ENCODE measurements at regions not wholly inside any gene's neighbourhood (a gene's known extent, or its start where the extent isn't known, plus 50 kb on each side); places are given as distances from the start of the nearest gene placed in this dataset.

DNA sequence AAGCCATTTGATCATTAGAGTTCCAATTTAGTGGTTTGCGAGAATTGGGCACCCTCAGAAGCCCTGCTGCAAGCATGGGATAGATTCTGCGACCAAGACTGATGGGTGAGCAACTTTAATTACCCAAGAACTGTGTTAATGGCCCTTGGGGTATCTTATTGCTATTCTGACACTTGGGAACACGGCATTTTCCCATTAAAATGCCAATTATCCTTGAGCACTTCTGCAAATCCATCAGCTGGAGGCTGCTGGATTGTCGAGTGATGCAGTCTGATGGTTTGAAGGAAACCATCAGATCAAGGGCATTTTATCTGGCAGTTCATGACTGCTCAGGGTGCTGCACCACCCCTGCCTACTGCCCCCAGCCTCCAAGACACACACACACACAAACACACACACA is 183.6 kb upstream of the PROK2 start:
- H3K9me3 ChIP-seq (ENCODE audit: low read depth, low read length) = no peaks in the 10 kb centered on the region
- H3K4me1 ChIP-seq (ENCODE audit: insufficient read depth, low read length) = no peaks in the 10 kb centered on the region
- H3K4me3 ChIP-seq (ENCODE audit: low read length) = no peak overlapping the region
- no peaks in the 10 kb centered on the region for H3K27me3 ChIP-seq (ENCODE audit: insufficient read depth, low read length)

DNA sequence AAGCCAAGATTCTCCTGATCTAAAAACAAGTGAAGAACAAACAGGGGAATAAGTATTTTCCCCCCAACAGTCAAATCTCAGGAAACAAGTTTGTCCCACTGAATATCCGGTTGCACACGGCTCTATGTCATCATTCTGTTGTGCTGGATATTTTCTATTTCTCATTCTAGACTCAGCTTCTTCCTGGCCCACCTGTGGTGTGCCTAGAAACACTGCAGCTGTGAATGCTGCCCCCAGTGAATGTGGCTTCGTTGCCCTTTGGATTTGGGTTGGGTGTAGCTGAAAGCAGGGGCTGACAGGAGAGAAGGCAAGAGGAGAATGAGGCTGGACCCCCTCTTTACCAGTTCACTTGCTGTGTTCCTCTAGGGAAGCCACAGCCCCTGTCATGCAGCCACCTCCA is 181.2 kb upstream of the PROK2 start:
- no peaks in the 10 kb centered on the region for H3K9me3 ChIP-seq (ENCODE audit: low read depth, low read length)
- no peak overlapping the region for H3K4me3 ChIP-seq (ENCODE audit: low read length)
- no peaks in the 10 kb centered on the region for H3K27me3 ChIP-seq (ENCODE audit: insufficient read depth, low read length)
- H3K4me1 ChIP-seq (ENCODE audit: insufficient read depth, low read length) = no peaks in the 10 kb centered on the region

DNA sequence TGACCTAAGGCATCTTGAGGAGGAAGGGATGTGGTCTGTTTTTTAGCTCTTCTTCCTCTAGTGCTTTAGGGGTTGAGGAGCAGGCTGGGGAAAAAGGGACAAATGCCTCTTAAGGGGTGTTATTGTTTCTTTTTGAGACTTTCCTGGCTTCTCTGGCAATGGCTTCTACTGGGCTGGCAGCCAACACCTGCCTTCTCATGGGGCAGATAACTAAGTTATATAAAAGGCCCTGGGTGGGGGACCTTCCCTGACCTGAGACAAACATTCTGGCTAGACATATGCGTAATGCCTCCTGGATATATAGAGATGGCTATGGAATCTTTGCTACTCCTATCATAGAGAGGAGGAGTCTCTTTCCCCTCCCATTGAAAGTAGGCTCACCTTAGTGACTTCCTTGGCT is 179.2 kb upstream of the PROK2 start:
- H3K9me3 ChIP-seq (ENCODE audit: low read depth, low read length) = no peaks in the 10 kb centered on the region
- H3K4me1 ChIP-seq (ENCODE audit: insufficient read depth, low read length) = no peaks in the 10 kb centered on the region
- no peak overlapping the region for H3K4me3 ChIP-seq (ENCODE audit: low read length)

DNA sequence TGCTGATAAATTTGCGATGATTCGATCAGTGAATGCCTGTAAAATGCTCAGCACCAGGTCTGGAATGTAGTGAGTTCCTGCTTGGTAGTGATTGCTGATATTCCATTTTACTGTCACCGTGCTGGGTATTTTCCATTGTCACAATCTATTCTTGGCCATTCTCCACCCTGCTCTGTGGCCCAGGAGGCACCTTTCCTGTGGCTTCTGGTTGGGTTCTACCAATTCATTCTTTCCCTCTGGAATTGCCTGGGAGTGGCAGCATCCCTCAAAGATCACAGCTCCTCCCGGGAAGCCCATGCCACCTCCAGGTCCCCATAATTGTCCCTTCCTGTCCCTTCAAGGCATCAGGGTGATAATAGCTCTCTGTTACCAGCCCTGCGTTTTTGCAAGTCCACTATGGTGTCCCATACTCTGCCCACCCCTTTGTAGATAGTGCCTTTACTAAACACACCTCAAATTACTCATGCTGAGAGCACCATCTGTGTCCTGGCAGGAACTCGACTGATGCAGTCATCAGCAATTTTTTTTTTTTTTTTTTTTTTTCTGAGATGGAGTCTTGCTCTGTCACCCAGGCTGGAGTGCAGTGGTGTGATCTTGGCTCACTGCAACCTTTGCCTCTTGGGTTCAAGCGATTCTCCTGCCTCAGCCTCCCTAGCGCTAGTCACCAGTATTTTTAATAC is 177.8 kb upstream of the PROK2 start:
- Histone ChIP-seq H3K4me1 (ENCODE audit: insufficient read depth, low read length) (no peaks in the 10 kb centered on the region), H3K4me3 (ENCODE audit: low read length) (no peak overlapping the region), H3K9me3 (ENCODE audit: low read depth, low read length) (no peaks in the 10 kb centered on the region), H3K27me3 (ENCODE audit: insufficient read depth, low read length) (no peaks in the 10 kb centered on the region)

More for the DNA sequence above, 179.2 kb upstream of the PROK2 start:
- no peaks in the 10 kb centered on the region for H3K27me3 ChIP-seq (ENCODE audit: insufficient read depth, low read length)

DNA sequence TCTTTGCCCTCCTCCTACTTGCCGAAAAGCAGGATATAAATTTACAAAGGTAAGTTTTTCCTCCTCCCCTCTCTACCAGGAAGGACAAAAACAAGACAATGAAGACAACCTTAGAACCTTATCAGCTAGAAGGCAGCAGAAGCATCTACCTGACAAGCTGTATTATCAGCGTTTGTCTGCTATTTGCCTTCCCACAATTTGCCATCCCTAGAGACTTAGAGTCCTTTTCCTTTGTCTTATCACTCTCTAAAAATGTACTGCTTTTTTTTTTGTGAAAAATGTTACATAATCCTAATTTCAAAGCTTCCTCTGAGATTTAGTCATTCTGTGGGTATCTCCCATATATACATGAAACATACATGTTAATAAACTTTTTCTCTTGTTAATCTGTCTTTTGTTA is 176.9 kb upstream of the PROK2 start:
- no peaks in the 10 kb centered on the region for H3K27me3 ChIP-seq (ENCODE audit: insufficient read depth, low read length)
- H3K9me3 ChIP-seq (ENCODE audit: low read depth, low read length) = no peaks in the 10 kb centered on the region
- H3K4me3 ChIP-seq (ENCODE audit: low read length) = no peak overlapping the region
- no peaks in the 10 kb centered on the region for H3K4me1 ChIP-seq (ENCODE audit: insufficient read depth, low read length)

DNA sequence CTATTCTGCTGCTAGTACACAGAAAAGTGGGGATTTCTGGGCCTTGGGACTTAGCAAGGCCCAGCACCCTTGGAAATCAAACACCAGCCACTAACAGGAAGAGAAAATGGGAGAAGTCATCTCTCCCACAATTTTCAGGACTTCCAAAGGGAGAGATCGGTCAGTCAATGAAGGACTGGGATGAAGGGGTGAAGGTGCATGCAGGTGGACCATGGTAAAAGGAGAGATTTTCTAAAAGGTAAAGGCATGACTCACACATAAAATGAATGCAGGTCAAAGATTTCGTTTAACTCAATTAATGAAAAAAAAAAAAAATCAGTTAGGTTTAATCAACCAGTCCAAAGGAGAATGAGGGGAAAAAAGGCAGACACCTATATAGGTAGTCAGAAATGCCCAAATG is 176.4 kb upstream of the PROK2 start:
- H3K9me3 ChIP-seq (ENCODE audit: low read depth, low read length) = no peaks in the 10 kb centered on the region
- H3K4me3 ChIP-seq (ENCODE audit: low read length) = no peak overlapping the region
- H3K27me3 ChIP-seq (ENCODE audit: insufficient read depth, low read length) = no peaks in the 10 kb centered on the region
- no peaks in the 10 kb centered on the region for H3K4me1 ChIP-seq (ENCODE audit: insufficient read depth, low read length)

DNA sequence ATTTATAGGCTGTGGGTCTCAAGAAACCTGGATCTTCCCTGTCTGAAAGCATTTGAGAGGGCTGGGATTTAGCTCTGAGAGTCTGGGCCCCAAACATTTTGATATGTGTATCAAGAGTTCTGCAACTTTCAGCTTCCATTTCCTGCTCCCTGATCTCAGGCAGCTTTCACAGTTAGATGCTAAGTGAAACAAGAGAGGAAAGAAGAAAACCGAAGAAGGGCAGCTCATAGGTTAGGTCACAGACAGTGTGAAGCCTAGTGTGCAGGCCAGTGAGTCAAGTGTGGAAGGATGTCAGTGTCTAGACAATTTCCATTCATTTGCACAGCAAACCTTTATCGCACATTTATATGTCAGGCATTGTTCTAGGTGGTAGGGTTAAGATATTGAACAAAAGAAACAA is 173.6 kb upstream of the PROK2 start:
- H3K27me3 ChIP-seq (ENCODE audit: insufficient read depth, low read length) = no peaks in the 10 kb centered on the region
- no peaks in the 10 kb centered on the region for H3K9me3 ChIP-seq (ENCODE audit: low read depth, low read length)
- H3K4me1 ChIP-seq (ENCODE audit: insufficient read depth, low read length) = peaks cover 9% of the 10 kb centered on the region
- H3K4me3 ChIP-seq (ENCODE audit: low read length) = no peak overlapping the region

DNA sequence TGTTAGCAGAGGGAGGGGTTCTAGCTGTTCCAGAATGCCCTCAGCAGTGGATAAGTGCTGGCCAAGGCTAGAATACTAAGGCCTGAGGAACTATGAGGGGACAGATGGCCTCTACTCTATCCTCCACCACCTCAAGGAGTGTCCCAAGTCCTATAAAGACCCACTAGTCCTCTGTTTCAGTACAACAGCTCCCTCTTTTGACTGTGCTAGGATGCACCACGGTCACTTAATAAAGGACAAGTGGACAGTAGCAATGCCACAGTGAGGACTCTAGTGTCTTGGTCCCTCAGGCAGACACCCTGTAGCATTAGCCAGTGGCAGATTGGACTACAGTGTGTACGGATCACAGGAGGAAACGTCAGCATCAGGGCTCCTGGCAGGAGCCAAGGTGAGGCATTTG is 171.8 kb upstream of the PROK2 start:
- H3K27me3 ChIP-seq (ENCODE audit: insufficient read depth, low read length) = no peaks in the 10 kb centered on the region
- H3K9me3 ChIP-seq (ENCODE audit: low read depth, low read length) = no peaks in the 10 kb centered on the region
- H3K4me1 ChIP-seq (ENCODE audit: insufficient read depth, low read length) = peaks cover 9% of the 10 kb centered on the region
- H3K4me3 ChIP-seq (ENCODE audit: low read length) = no peak overlapping the region

DNA sequence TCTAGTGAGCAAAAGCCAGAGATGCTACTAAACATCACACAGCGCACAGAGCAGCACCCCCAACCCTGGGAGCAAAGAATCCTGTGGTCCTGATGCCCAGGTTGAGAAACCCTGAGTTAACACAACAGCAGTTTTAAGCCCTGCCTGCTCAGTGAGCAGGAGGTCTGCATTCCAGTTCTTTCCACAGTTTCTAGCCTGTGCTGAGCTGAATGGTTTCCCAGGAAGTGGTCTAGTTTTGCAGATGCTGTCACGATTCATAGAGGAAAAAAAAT is 171.1 kb upstream of the PROK2 start:
- Histone ChIP-seq H3K4me3 (ENCODE audit: low read length) (no peak overlapping the region), H3K9me3 (ENCODE audit: low read depth, low read length) (no peaks in the 10 kb centered on the region), H3K27me3 (ENCODE audit: insufficient read depth, low read length) (no peaks in the 10 kb centered on the region), H3K4me1 (ENCODE audit: insufficient read depth, low read length) (peaks cover 9% of the 10 kb centered on the region)

DNA sequence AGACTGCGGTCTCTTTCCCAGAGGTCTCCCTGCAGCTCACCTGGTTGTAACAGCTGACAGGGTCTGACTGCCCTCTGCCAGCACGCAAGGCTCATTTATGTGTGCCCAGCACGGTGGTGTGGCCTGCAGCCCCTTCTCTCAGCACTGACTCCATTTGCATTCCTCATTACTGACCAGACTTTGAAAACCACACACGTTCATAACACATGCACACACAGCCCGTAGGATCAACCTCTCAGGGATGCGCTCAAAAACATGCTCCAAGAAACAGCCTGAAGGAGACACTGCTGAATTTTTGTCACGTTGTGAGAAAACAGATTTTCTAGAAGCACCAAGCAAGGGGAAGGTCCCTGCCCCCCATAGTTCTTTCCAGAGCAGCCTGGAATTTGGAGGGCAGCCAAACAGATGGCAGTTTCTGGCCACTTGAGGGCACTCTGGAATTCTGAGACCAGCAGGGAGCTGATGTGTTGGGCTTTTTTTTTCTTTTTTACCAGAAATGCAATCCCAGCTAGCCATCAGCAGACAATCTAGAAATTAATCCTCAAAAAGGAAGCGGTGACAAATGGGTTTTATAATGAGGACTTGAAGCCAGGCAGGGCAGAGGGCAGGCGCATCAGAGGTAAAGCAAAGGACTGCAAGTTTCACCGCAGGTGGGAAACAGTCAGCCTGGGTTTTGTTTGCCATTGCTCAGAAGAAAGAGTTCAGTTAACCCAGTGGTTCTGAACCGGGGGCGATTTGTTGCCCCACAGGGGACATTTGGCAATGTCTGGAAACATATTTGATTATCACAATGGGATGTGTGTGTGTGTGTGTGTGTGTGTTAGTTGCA is 170.5 kb upstream of the PROK2 start:
- Histone ChIP-seq H3K27me3 (ENCODE audit: insufficient read depth, low read length) (no peaks in the 10 kb centered on the region), H3K9me3 (ENCODE audit: low read depth, low read length) (no peaks in the 10 kb centered on the region), H3K4me3 (ENCODE audit: low read length) (no peak overlapping the region), H3K4me1 (ENCODE audit: insufficient read depth, low read length) (peaks cover 9% of the 10 kb centered on the region)

DNA sequence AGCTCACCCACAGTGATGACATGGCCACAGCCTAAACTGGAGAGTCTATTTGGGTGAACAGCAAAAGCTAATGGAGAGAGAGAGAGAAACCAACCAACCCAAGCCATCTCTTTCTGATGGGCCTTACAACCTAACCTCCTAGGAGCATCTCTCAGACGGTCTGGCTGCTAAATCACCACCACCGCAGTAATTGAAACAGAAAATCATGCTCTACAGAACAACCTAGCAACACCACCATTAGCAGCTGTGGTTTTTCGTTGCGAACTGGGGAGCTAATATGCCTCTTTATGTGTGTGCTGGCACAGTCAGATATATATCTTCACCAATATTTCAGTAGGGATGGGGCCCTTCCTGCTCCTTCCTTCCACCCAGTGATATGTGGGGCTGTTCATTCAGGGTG is 166.9 kb upstream of the PROK2 start:
- H3K4me3 ChIP-seq (ENCODE audit: low read length) = no peak overlapping the region
- peaks cover 5% of the 10 kb centered on the region for H3K27me3 ChIP-seq (ENCODE audit: insufficient read depth, low read length)
- H3K4me1 ChIP-seq (ENCODE audit: insufficient read depth, low read length) = peaks cover 9% of the 10 kb centered on the region
- H3K9me3 ChIP-seq (ENCODE audit: low read depth, low read length) = no peaks in the 10 kb centered on the region

DNA sequence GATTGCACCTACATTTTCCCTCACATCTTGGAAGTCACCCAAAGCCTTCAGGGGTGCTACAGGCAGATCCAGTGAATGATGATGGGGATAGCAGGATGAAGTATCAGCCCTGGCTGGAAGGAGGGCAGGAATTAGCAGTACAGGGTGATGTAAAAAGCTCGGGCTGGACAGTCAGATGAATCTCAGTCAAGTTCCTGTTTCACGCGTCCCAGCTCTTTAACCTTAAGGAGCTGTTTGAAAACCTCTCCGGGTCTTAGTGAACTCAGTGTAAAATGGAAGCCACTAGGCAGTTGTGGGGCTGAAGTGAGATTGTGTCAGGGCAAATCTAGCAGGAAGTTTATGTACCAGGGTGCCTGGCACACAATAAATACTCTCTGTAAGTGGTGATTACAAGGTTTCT is 166.4 kb upstream of the PROK2 start:
- Histone ChIP-seq H3K4me1 (ENCODE audit: insufficient read depth, low read length) (peaks cover 9% of the 10 kb centered on the region), H3K4me3 (ENCODE audit: low read length) (no peak overlapping the region), H3K9me3 (ENCODE audit: low read depth, low read length) (no peaks in the 10 kb centered on the region), H3K27me3 (ENCODE audit: insufficient read depth, low read length) (peaks cover 5% of the 10 kb centered on the region)

DNA sequence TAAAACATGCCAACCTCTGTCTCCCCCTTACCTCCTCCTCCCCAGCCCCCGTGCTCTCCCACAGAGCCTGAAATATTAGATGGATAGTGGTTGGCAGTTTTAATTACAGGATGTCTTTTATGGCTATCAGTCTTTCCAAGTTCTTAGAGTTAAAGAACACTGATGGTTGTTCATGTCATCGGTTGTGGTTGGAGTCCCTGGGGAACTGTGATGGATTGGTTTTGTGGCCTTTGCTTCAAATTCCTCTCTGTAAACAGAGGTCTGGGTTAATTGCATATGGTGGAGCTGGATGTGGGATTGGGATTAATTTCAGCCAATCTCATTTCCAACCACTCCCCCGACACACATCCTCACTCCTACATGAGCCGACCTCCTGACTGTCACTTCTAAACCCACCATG is 164.5 kb upstream of the PROK2 start:
- no peak overlapping the region for H3K4me3 ChIP-seq (ENCODE audit: low read length)
- H3K4me1 ChIP-seq (ENCODE audit: insufficient read depth, low read length) = no peaks in the 10 kb centered on the region
- peaks cover 5% of the 10 kb centered on the region for H3K27me3 ChIP-seq (ENCODE audit: insufficient read depth, low read length)
- no peaks in the 10 kb centered on the region for H3K9me3 ChIP-seq (ENCODE audit: low read depth, low read length)

DNA sequence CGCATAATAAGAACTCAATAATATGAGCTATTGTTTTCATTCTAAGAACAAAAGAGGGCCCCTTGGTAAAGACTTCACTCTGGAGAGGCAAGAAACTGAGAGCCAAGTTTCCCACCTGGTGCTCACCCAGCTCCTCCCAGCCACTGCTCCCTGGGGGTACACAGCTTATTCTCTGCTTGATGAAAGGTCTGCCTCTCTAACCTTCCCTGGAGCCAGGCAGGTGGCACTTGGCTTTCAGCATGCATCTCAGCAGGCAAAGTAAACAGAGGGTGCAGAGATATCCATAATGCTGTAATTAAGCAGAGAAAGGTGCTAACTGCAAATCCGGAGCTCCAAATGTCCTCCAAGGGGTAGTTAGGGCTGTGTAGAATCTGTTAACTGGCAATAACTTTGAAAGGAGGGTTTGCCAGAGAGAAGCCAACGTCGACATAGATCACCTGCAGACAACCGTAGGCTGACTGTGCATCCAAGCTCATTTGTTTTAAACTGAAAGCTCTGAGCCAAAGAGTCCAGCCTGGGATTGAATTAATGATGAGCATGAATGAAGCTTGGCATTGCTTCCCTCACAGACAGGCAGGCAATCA is 159.6 kb upstream of the PROK2 start:
- Histone ChIP-seq H3K4me1 (ENCODE audit: insufficient read depth, low read length) (no peaks in the 10 kb centered on the region), H3K9me3 (ENCODE audit: low read depth, low read length) (no peaks in the 10 kb centered on the region), H3K4me3 (ENCODE audit: low read length) (no peak overlapping the region), H3K27me3 (ENCODE audit: insufficient read depth, low read length) (peaks cover 3% of the 10 kb centered on the region)

DNA sequence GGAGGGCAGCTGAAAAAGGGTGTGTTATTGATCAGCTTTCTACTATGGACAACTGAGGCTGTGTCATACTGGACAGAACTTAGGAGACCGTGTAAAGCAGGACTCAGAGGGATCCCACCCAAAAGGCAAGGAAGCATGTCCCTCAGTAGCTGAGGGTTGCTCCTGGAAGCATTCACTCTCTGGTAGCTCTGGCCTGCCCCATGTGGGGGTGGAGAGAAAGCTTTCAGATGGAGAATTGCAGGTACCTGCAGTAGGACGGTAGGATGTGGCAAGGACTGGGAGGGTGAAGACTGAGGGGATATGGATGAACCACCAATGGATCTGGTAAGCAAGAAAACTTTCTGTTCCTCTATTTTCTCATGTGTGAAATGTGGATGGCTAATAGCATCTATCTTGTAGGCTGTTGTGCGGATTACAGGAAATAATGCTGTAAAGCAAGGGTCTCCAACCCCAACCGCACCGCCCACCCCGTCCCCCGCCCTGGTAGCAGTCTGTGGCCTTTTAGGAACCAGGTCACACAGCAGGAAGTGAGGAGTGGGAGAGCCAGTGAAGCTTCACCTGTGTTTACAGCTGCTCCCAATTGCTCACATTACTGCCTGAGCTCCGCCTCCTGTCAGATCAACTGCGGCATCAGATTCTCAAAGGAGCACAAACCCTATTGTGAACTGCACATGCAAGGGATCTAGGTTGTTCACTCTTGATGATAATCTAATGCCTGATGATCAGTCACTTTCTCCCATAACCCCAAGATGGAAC is 157.7 kb upstream of the PROK2 start:
- H3K9me3 ChIP-seq (ENCODE audit: low read depth, low read length) = no peaks in the 10 kb centered on the region
- no peaks in the 10 kb centered on the region for H3K27me3 ChIP-seq (ENCODE audit: insufficient read depth, low read length)
- no peak overlapping the region for H3K4me3 ChIP-seq (ENCODE audit: low read length)
- H3K4me1 ChIP-seq (ENCODE audit: insufficient read depth, low read length) = no peaks in the 10 kb centered on the region

All from mononuclear cell (primary cell).